BJ (cell line): ENCODE measurements at regions not wholly inside any gene's neighbourhood (a gene's known extent, or its start where the extent isn't known, plus 50 kb on each side); places are given as distances from the start of the nearest gene placed in this dataset.

Experiments
- CTCF ChIA-PET: fragments of 350-600 bp; formaldehyde crosslinking; extraction: SDS; loops from one replicate; lab custom pipeline; 2021; ENCODE audit warnings: antibody characterized with exemption, inconsistent platforms; lab: Yijun Ruan, JAX
- POLR2A ChIA-PET: fragments of 300-600 bp; sonication (Branson Sonifier 250); formaldehyde crosslinking; extraction: SDS; loops from one replicate; lab custom pipeline; 2021; ENCODE audit warnings: antibody characterized with exemption; lab: Charles Lee
- DNase-seq: peaks from one replicate; pipeline ENCODE4 v3.0.0-alpha.2; 2011; ENCODE audit warnings: low read depth
- H3K27me3 ChIP-seq: 2 replicates; pipeline ENCODE4 v1.6.0; 2011; ENCODE audit warnings: low read length; ENCODE audit not compliant: control insufficient read depth, insufficient read depth
- H3K36me3 ChIP-seq: 2 replicates; pipeline ENCODE4 v1.5.1; 2011; ENCODE audit warnings: low read length; ENCODE audit not compliant: control insufficient read depth, insufficient read depth
- H3K4me3 ChIP-seq: 2 replicates; pipeline ENCODE4 v1.5.1; 2011; ENCODE audit warnings: low read depth, mild to moderate bottlenecking, control low read depth, low read length
- CTCF ChIP-seq: IDR thresholded peaks from 2 replicates; pipeline ENCODE4 v1.5.1; 2011; ENCODE audit warnings: low read depth, mild to moderate bottlenecking, control low read depth, inconsistent platforms, low read length, moderate library complexity; ENCODE audit not compliant: insufficient read depth

DNA sequence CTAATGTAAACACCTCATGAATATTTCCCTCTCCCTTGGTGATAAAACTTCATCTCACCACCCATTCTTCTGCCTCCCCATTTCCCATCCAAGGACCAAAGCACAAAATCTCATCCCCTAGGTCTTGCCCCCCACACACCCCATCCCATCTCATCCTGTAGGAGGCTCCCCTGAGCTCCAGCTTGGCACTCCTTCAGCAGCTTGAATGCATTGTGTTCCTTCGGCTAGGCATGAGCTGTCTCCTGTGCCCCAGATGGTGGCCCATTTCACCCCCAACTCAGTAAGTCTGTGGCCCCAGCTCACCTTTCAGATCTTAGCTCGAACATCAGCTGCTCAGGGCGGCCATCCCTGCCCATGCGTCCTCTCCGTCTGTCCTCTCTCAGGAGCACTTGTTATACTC lies 203.6 kb upstream of the NR2F2 start:
- no peaks in the 10 kb centered on the region for H3K36me3 ChIP-seq
- H3K4me3 ChIP-seq, result no peak overlapping the region
- no peak for DNase-seq
- CTCF ChIA-PET, result interaction anchor here (0.6 to 0.9 kb wide), 2 partner anchors 23 to 179 kb away, joined by 3 to 4 read pairs; no protein-coding TSS in a partner anchor
- POLR2A ChIA-PET, result no interaction called here
- no peaks in the 10 kb centered on the region for H3K27me3 ChIP-seq
- no peak for TF ChIP-seq CTCF

- Histone ChIP-seq H3K4me3 (no peak overlapping the region), H3K36me3 (no peaks in the 10 kb centered on the region), H3K27me3 (no peaks in the 10 kb centered on the region)
- TF ChIP-seq CTCF, result no peak
- DNase-seq, result no peak
- POLR2A ChIA-PET, result interaction anchor here (0.7 kb wide), 1 partner anchor 117 kb away, joined by 3 read pairs; no protein-coding TSS in a partner anchor
- CTCF ChIA-PET, result no interaction called here
These were observed 199.8 kb upstream of the NR2F2 start for GRCh38 chr15:96130734-96131133.

DNA sequence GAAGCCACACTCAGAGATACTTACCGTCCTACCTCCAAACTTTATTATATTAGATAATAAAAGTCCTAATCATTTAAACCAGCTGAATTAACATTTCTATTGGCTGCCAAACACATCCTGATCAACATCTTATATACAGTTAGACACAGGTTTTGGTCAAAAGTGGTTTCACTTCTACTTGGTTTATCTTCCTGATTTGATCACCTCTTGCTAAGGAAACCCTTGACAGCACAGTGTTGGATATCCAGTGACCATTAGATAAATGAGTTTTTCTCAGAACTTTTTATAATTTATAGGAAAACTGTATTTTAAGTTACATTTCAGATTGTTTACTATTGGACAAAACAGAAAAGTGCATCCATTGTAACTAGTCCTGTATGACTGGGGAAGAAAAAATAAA lies 198.4 kb upstream of the NR2F2 start:
- POLR2A ChIA-PET, result no interaction called here
- no peak overlapping the region for H3K4me3 ChIP-seq
- no peak for TF ChIP-seq CTCF
- CTCF ChIA-PET, result no interaction called here
- H3K36me3 ChIP-seq, result no peaks in the 10 kb centered on the region
- no peak for DNase-seq
- no peaks in the 10 kb centered on the region for H3K27me3 ChIP-seq

GRCh38 chr15:96135166-96136093 lies 195.1 kb upstream of the NR2F2 start:
- no peak overlapping the region for H3K4me3 ChIP-seq
- DNase-seq, result no peak
- no peak for TF ChIP-seq CTCF
- CTCF ChIA-PET, result no interaction called here
- no peaks in the 10 kb centered on the region for H3K27me3 ChIP-seq
- POLR2A ChIA-PET, result no interaction called here
- H3K36me3 ChIP-seq, result no peaks in the 10 kb centered on the region

- Histone ChIP-seq H3K4me3 (no peak overlapping the region), H3K27me3 (no peaks in the 10 kb centered on the region), H3K36me3 (no peaks in the 10 kb centered on the region)
- DNase-seq, result no peak
- CTCF ChIA-PET, result no interaction called here
- TF ChIP-seq CTCF, result no peak
- POLR2A ChIA-PET, result no interaction called here
These were observed 191.5 kb upstream of the NR2F2 start for GRCh38 chr15:96138985-96139384.
